HG03196 (cell line): ENCODE measurements at regions not wholly inside any gene's neighbourhood (a gene's known extent, or its start where the extent isn't known, plus 50 kb on each side); places are given as distances from the start of the nearest gene placed in this dataset.

Experiments
- ATAC-seq: cut with Tn5 transposase; IDR thresholded peaks from one replicate; pipeline ENCODE4 v1.9.1; 2021; ENCODE audit not compliant: unreplicated experiment

DNA sequence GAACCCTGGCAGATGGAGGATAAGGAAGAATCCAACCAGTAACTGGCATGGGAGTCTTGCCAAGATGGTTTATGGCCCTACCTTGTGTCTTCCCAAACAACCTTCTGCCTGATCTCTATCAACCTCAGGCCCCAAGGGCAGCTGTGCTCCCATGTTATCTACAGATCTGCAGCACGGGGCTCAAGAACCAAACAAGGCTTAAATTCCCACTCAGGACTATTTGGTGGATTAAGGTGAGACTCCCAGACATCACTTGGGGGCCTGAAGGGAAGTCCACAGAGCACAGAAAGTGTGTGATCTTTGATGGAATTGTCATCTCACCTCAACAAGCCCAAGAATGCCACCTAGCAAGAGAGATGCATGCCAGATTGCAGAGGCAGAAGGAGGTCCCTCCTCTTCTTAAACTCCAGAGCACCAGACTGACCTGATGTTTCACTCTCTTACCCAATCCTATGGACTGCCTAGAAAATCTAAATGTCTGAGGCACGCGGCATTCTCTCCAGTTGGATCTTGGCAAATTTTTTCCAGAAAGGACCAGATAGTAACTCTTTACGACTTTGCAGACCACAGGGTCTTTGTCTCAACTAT, 759.5 kb upstream of the TBX3 start:
- no peak for ATAC-seq

DNA sequence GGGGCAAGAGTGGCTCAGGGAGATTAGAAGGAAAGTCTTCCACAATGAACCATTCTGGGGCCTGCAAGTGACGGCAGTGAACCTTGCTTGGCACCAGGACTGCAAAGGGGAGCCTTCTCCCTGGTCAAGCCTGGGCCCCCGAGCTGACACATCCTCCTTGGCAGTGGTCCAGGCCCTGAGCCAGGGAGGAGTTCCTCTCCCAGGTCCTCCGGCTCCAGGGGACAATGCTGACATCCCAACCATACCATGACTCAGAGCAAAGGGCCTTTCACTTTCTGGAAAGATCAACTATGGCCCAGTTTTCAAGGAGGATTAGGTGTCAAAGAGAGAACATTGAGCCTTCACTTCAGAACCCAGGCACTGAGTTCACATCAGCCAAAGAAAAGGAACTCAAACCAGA, 756.5 kb upstream of the TBX3 start:
- no peak for ATAC-seq

DNA sequence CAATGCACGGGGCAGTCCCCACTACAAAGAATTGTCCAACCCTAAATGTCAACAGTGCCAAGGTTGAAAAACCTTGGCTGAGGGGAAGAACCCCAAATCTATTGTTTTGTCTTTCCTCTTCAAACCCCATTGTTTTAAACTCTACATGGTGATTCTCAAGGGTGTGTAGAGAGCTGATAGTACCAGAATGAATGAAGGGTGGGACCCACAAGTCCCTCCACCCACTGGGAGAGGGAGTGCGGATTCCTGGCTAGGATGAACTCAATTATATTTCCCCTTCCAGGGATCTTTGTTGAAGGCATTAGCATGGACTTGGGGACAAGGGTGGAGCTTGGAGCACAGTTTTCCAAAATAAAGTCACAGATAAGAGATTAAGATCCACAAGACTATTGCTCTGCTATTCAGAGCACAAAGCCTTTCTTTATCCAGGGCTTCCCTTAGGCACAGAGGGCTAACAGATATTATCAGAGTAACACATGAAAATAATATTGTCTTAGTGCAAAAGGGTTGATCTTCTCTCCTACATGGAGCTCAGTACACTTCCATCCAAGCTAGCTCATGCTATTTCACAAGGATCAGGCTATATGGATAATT, 755.1 kb upstream of the TBX3 start:
- ATAC-seq = no peak

DNA sequence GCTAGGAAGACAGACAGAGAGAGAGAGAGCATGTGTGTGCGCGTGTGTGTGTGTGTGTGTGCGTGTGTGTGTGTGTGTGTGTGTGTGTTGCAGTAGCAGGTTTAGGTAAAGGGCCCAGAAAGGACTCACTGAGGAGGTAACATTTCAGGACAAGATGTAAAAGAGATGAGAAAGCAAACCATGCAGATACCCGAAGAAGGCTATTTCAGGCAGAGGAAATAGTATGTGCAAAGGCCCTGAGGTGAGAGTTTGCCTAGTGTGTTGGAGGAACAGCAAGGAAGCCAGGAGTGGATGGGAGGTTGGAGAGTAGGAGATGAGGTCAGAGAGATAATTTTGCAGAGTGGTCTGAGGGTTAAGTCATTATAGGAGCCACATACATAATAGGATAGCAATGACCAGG, 754.3 kb upstream of the TBX3 start:
- no peak for ATAC-seq

DNA sequence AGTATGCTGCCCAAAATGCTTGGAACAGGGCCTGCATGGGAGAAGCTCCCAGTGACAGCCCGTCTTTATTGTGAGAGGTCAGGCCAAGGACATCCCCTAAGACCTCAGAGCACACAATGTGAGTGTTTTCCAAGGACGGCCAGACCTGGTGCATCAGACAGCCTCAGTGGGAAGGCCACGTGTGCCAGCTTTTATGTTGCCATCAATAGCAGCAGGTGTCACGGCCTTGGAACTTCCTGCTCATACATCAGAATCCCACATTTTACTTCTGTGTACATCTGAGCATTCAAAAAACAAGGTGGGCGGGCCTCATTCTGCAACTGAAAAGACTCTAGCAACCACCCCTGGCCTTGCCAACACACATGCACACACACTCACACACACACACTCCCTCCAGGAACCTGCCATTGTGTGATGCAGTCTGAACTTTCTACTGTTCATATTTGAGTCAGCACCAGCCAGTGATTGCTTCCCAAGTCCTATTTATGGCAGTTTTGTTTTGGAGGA, 753.1 kb upstream of the TBX3 start:
- ATAC-seq = no peak

DNA sequence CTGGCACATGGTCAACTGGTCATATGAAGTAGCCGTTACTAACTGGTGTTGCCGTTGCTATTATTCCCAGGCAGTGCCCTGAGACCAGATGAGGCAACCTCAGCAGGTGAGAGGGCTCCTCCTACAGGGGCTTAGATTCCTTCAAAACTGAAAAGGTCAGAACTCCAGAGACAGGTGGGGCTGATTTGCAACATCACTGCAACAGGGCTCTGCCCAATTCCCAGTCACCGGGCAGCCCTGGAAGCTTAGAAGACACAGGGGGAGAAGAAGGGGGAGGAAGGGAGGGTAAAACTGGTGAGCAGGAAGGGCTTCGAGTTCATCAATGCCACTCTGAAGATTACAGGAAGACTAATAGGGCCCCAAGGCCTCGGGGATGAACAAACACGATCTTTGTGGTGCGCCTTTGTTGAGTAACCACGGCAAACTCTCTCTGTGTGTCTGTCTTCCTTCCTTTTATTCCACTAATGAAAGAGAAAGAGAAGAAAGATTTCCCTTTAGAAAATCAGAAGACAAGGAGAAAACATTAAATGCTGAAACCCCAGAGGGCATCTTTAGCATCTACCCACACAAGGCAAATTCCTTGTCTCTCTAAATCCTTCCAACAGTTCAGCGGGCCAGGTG, 749.1 kb upstream of the TBX3 start:
- ATAC-seq = no peak

DNA sequence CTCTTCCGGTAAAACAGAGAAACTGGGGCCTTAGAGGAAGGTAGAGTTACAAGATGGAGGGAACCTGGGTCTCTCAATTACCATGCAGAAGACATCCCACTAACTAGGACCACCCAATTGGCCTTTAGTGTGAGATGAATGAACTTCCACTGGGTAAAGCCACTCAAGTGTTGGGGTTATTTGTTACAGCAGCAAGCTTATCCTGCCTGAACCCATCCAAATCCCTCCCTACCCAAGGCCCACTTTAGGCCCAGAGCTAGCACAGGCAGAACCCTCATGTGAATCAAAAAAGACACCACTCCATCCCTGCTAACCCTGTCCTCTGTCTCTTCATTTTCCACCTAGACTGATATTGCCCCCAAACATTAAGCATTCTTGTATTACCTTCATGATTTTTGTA, 746.7 kb upstream of the TBX3 start:
- ATAC-seq = no peak

DNA sequence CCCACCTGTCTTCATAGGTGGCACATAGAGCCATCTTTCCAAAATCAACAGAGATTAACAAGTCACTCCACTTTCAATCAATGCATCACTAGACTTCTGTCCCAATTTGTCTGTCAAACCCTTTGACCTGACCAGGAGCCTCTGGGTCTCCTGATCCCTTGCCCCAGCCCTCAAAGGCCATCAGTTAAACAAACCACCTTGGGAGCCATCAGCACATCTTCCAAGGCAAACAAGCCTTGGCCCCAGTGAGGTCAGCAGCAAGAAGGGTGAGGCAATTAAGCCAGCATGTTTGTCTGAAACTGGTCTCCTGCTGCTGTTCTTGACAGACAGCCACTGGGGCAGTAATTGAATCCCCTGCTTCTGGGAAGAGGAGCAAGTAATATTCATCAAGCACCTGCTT, 742.8 kb upstream of the TBX3 start:
- ATAC-seq = no peak

DNA sequence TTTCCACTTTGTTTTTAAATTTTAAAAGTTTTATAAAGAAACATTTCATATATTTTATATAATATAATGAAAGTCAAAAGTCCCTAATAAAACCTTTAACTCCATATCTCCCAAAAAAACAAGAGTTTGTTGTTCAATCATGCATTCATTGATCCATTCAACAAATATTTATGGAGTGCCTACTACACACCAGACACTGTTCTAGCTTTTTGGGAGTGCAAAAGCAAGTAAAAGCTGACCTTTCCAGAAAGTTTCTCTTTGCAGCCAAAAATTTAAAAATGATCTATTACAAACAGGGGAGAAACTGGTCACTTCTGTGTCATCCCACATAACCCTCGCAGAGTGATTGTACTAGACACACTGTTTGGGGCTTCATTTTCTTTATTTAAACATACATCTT, 740.0 kb upstream of the TBX3 start:
- no peak for ATAC-seq

DNA sequence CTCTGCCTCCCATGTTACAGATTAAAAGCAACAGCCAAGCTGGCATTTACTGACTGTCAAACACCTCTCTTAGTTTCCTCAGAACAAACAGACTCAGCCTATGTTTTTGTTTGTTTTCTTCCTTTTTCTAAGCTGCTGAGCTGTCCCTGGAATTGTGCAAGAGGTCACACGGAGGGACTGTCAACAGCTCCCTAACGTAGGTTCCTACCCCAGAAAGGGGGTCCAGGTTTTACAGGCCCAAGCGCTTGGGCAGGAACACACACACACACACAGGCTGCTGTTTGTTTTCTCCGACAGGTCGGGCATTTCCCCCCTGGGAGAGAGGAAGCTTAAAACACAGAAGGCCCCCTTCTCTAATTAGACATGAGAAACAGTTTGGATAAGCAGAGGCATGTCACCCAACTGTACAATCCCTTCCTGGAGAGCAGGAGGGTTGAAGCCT, 739.6 kb upstream of the TBX3 start:
- no peak for ATAC-seq

DNA sequence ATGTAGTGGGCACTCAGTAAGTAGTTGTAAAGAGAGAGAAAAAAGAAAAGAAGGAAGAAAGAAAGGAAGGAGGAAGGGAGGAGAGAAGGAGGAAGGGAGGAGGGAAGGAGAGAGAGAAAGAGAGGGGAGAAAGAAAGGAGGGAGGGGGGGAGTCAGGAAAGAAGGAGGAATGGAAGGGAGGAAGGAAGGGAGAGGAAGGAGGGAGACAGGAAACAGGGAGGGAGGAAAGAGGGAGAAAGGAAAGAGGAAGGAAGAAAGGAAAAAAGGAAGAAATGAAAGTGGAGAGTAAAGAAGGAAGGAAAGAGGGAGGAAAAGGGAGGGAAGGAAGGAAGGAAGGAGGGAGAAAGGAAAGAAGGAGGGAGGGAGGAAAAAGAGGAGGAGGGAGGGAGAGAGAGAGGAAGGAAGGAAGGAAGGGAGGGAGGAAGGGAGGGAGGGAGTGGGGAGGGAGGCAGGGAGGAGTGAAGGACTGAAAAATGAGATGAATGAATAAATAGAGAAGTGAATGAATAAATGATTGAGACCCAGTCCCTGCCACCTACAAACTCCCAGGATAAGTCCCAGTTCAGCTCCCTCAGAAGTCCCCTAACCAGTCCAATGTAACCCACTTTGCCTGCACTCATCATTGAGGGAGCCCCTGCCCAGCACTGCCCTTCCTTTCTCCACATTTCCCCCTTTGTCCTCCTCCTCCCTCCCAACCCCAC, 739.0 kb upstream of the TBX3 start:
- no peak for ATAC-seq

DNA sequence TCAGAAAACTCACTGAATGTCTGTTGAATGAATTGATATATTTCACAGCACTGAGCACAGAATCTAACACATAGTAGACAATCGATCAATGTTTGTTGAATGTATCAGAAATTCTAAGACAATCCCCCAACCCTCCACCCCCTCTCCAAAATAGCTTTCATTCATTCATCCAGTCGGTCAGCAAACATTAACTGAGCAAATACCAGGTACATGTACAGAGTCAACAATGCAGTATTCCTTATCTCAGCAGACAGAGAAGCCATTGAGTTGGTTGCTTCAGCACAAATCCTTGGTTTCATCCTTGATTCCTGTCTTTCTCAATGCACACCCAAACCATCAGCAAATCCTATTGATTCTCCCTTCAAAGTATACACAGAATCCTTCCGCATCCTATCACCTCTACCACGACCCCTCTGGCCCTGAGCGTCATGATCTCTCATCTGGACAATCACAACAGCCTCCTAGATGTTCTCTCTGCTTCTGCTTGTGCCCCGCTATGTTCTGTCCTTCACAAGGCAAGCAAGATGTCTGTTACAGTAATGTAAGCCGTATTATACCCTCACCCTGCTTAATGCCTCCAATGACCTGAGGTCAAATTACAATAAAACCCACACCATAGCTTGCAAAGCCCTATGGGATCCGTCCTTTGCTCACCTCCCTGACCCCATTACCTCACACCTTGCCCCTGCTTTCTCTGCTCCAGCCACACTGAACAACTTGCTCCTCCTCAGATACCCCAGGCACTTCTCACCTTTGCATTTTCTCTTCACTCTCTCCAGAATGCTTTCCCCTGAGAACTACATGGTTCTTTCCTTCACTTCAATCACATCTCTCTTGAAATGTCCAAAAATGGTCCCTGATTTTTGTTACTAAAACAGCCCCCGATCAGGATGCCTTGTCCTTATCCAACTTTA, 738.1 kb upstream of the TBX3 start:
- no peak for ATAC-seq

DNA sequence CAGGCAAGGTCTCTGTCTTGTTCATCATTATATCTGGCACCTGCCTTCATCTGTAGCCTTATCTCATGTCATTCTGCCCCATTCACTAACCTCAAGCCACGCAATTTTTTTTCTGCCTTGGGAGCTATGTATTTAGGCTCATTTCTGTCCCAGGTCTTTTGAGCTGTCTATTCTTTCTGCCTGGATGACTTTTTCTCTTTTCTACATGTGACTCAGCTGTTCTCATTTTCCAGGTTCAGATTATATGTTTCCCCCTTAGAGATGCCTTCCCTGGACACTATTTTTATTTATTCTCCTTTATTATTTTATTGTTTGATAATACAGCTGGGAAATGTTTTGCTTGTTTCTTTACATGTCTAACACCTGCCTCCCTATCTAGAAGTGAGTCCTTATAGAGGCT, 737.4 kb upstream of the TBX3 start:
- ATAC-seq = no peak

DNA sequence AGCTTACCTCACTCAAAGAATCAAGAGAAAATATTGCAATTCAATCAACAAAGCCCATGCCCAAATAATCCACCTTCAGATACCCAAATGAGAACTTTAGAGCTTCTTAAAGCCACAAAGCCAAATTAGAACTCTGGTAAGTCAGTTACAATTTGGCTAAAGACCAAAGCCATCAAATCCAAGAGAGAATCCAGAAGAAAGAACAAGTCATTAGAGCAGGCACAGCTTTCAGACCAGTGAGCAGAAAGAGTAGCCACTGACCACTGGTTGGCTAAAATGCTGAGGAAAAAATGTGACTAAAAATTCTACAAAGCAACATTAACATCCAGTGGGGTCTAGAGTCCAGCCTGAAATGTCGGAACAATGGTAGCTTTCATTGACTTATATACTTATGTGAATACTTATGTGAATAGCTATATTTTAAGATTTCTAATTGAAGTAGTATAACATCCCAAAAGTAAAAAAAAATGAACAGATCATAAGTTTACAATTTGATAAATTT, 735.2 kb upstream of the TBX3 start:
- no peak for ATAC-seq

DNA sequence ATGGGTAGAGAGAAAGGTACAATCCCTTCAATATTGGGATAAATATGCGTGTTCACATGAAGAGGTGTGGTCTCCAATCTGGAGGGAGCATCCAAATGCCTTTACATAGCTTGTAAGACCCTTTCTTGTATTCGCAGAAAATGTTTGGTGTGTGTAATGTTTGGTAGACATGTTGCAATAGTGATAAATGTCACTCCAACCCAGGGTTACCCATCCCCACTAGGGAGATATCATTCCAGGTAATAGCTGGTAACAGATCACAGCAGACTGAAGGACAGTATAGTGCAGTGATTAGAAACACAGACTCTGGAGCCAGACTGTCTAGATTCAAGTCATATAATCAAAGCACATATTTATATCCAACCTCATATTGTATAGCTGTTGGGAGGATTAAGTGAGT, 733.6 kb upstream of the TBX3 start:
- ATAC-seq = no peak

DNA sequence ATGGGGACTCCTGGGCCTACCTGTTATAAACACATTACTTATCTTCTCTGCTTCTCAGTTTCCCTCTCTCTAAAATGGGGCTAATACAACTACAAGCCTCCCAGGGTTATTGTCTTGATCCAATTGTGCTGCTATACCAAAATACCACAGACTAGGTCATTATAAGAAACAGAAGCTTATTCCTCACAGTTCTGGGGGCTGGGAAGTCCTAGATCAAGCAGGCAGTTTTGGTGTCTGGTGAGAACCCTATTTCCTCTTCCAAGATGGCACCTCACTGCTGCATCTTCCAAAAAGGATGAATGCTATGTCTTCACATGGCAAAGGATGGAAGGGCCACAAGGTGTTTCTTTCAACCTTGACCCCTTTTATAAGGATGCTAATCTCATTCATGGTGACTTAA, 732.9 kb upstream of the TBX3 start:
- no peak for ATAC-seq

DNA sequence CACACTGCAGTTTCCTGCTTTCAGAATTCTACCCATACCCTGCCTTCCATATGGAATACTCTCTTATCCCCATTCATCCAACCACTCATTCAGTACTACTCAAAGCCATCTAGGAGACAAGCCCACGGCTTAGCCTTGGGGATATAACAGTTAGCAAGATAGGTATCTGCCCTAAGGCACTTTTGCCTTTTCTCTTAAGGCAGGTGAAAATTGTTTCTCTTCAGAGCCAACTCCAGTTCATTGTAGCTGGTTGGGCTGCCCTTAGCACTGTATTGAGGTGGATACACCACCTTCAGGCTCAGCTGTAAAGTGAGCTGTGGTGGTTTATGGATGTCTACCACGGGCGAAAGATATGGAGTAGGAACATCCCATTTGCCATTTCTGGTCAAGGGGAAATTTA, 729.7 kb upstream of the TBX3 start:
- ATAC-seq = no peak

DNA sequence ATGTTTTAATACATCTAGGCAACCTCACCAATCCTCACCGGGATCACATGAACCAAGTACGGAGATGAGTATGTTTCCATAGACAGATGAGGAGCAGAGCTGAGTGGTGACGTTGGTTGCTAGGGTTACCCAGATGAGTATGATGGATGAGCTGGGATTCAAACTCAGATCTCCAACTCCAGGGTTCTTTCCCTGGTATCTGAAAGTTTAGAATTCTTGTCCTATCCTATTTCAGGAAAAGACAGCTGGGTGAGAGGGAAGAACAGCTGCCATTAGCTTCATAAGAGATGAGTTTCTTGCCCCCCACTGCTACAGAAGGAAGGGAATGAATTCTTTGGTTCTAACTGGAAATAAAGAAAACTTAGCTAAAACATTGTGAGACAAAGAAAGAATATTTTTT, 728.9 kb upstream of the TBX3 start:
- no peak for ATAC-seq

DNA sequence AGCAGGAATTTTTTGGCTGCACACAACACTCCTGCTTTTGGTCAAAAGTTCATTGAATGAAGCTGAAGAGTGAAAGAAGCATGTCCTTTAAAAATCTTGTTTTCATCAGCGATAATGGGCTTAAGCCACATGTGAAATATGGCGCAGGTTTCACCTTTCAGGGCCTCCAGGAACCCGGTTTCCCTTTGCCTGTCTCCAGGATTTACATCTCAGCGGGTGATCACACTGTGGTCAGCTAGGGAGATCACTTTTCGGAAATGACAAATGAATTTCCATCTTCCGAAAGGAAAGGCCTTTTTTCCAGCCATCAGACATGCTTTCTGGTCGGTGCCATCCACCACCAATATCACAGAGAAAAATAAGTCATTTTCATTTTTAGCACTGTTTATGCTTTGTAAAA, 727.1 kb upstream of the TBX3 start:
- ATAC-seq = no peak

DNA sequence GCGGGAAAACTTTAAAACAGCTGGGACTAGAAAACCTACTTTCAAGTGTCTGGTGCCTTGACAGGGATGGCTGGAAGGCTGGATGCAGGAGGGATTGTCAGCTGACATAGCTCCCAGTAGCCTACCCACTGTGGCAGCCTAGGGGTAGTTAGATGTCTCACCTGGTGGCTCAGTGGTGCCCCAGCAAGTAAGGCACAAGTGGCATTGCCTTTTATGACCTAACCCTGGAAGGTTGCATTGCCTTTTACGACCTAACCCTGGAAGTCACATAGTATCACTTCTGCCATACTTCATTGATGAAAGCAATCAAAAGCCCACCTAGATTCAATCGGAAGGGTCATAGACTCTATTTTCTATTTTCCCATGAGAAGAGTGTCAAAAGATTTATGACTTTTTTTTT, 724.7 kb upstream of the TBX3 start:
- ATAC-seq = no peak

DNA sequence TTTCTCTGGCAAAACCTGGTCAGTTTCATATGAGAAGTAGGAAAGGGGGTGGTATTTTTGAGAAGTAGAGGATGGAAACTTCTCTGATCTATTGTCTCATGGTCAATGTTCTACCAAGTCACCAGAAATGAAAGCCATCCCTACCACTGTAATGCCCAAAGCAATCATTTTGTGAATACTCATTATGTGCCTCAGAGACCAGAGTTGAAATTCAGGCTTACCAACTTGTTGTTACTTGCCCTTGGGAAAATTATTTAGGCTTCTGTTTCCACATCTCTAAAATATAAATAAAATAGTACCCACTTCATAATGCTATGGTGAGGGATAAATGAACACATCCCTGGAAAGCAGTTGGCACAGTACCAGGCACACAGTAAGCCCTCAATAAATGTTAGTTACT, 723.7 kb upstream of the TBX3 start:
- ATAC-seq = no peak
